SU-DHL-6 (cell line): ENCODE measurements at regions not wholly inside any gene's neighbourhood (a gene's known extent, or its start where the extent isn't known, plus 50 kb on each side); places are given as distances from the start of the nearest gene placed in this dataset.

Source experiments
- H2AFZ ChIP-seq: fragments of 200-600 bp; sonication (generic); 2 replicates; pipeline ENCODE4 v1.6.1; 2014; ENCODE audit warnings: low read depth, mild to moderate bottlenecking, moderate library complexity, mixed read lengths, antibody characterized with exemption, low read length; ENCODE audit not compliant: severe bottlenecking
- H3F3A ChIP-seq: fragments of 200-600 bp; shearing (Covaris generic); 2 replicates; pipeline ENCODE4 v1.6.0; 2016; ENCODE audit warnings: antibody characterized with exemption, mild to moderate bottlenecking; ENCODE audit not compliant: insufficient read depth
- H3K27ac ChIP-seq: fragments of 200-600 bp; sonication (generic); 2 replicates; pipeline ENCODE4 v1.5.1; 2016; ENCODE audit warnings: low read depth, mild to moderate bottlenecking, low read length, moderate library complexity, mixed read lengths
- H3K27me3 ChIP-seq: fragments of 200-600 bp; sonication (generic), shearing (Covaris generic); 2 replicates; pipeline ENCODE4 v1.6.0; 2014; ENCODE audit warnings: mild to moderate bottlenecking, low read length
- H3K36me3 ChIP-seq: fragments of 200-600 bp; sonication (generic); 2 replicates; pipeline ENCODE4 v1.6.1; 2014; ENCODE audit warnings: mild to moderate bottlenecking, low read length, mixed read lengths
- H3K4me2 ChIP-seq: fragments of 300-600, 200-600 bp; shearing (Covaris generic), sonication (generic); 2 replicates; pipeline ENCODE4 v1.6.0; 2014; ENCODE audit warnings: low read length, low read depth, mild to moderate bottlenecking; ENCODE audit not compliant: poor library complexity, severe bottlenecking
- H3K4me3 ChIP-seq: fragments of 200-600 bp; sonication (generic); 2 replicates; pipeline ENCODE4 v1.5.1; 2014; ENCODE audit warnings: antibody characterized with exemption, low read length, mild to moderate bottlenecking, mixed read lengths; ENCODE audit not compliant: insufficient read depth, poor library complexity, severe bottlenecking
- H3K79me2 ChIP-seq: fragments of 200-600 bp; sonication (generic); 2 replicates; pipeline ENCODE4 v1.6.1; 2014; ENCODE audit warnings: mild to moderate bottlenecking, low read length, moderate library complexity; ENCODE audit not compliant: insufficient read depth
- H3K9ac ChIP-seq: fragments of 200-600 bp; sonication (generic); 2 replicates; pipeline ENCODE4 v1.7.0; 2014; ENCODE audit warnings: mild to moderate bottlenecking, low read length
- H3K9me2 ChIP-seq: fragments of 200-600 bp; sonication (generic); replicated peaks from 2 replicates; pipeline ENCODE4 v1.6.1; 2014; ENCODE audit warnings: low read length; ENCODE audit not compliant: insufficient read depth
- H3K9me3 ChIP-seq: fragments of 200-600 bp; sonication (generic); 2 replicates; pipeline ENCODE4 v1.6.1; 2014; ENCODE audit warnings: low read length, mixed read lengths; ENCODE audit not compliant: insufficient read depth
- H4K20me1 ChIP-seq: fragments of 200-600 bp; sonication (generic); 2 replicates; pipeline ENCODE4 v1.6.1; 2014; ENCODE audit warnings: low read depth, mild to moderate bottlenecking, antibody characterized with exemption, low read length, moderate library complexity, mixed read lengths
- CTCF ChIP-seq: fragments of 200-600 bp; sonication (generic); IDR thresholded peaks from one replicate; pipeline ENCODE4 v1.5.1; 2017; ENCODE audit warnings: antibody characterized with exemption, mild to moderate bottlenecking, low read length, moderate library complexity; ENCODE audit not compliant: insufficient read depth, poor library complexity, severe bottlenecking
- EZH2phosphoT487 ChIP-seq: fragments of 200-600 bp; sonication (generic), shearing (Covaris generic); conservative IDR thresholded peaks from 2 replicates; pipeline ENCODE4 v1.6.1; 2018; ENCODE audit warnings: mild to moderate bottlenecking, antibody characterized with exemption, low read length, moderate library complexity, mixed read lengths

- Histone ChIP-seq H3K27ac (no peak overlapping the region), H3F3A (no peaks in the 10 kb centered on the region), H3K79me2 (no peaks in the 10 kb centered on the region), H3K27me3 (no peaks in the 10 kb centered on the region), H3K36me3 (no peaks in the 10 kb centered on the region), H3K4me3 (no peak overlapping the region), H2AFZ (no peak overlapping the region), H4K20me1 (no peaks in the 10 kb centered on the region), H3K9me3 (no peaks in the 10 kb centered on the region), H3K4me2 (no peak overlapping the region), H3K9ac (no peak overlapping the region), H3K9me2 (no peaks in the 10 kb centered on the region)
- TF ChIP-seq EZH2phosphoT487 (no peak), CTCF (no peak)
Observed at GRCh38 chr11:79950172-79950571, 509.3 kb upstream of the TENM4 start.

GRCh38 chr11:79949574-79949973, 508.7 kb upstream of the TENM4 start:
- Histone ChIP-seq H3K9me2 (no peaks in the 10 kb centered on the region), H3K27me3 (no peaks in the 10 kb centered on the region), H3K36me3 (no peaks in the 10 kb centered on the region), H3K4me2 (no peak overlapping the region), H3K9ac (no peak overlapping the region), H3K9me3 (no peaks in the 10 kb centered on the region), H3K79me2 (no peaks in the 10 kb centered on the region), H2AFZ (no peak overlapping the region), H3F3A (no peaks in the 10 kb centered on the region), H3K4me3 (no peak overlapping the region), H4K20me1 (no peaks in the 10 kb centered on the region), H3K27ac (no peak overlapping the region)
- TF ChIP-seq EZH2phosphoT487 (no peak), CTCF (no peak)

- Histone ChIP-seq H3K27me3 (no peaks in the 10 kb centered on the region), H3K9ac (no peak overlapping the region), H4K20me1 (no peaks in the 10 kb centered on the region), H3K36me3 (no peaks in the 10 kb centered on the region), H3K9me2 (no peaks in the 10 kb centered on the region), H3K9me3 (no peaks in the 10 kb centered on the region), H3K4me3 (no peak overlapping the region), H3K79me2 (no peaks in the 10 kb centered on the region), H2AFZ (no peak overlapping the region), H3K4me2 (no peak overlapping the region), H3K27ac (no peak overlapping the region), H3F3A (no peaks in the 10 kb centered on the region)
- TF ChIP-seq CTCF (no peak), EZH2phosphoT487 (no peak)
Observed at GRCh38 chr11:79942646-79943045, 501.8 kb upstream of the TENM4 start.

GRCh38 chr11:79942090-79942489, 501.3 kb upstream of the TENM4 start:
- Histone ChIP-seq H2AFZ (no peak overlapping the region), H3K9ac (no peak overlapping the region), H3K9me3 (no peaks in the 10 kb centered on the region), H3K9me2 (no peaks in the 10 kb centered on the region), H3K4me3 (no peak overlapping the region), H3K27me3 (no peaks in the 10 kb centered on the region), H3K36me3 (no peaks in the 10 kb centered on the region), H3F3A (no peaks in the 10 kb centered on the region), H3K79me2 (no peaks in the 10 kb centered on the region), H3K4me2 (no peak overlapping the region), H4K20me1 (no peaks in the 10 kb centered on the region), H3K27ac (no peak overlapping the region)
- TF ChIP-seq CTCF (no peak), EZH2phosphoT487 (no peak)
